Keratinocyte (primary cell): ENCODE measurements at regions not wholly inside any gene's neighbourhood (a gene's known extent, or its start where the extent isn't known, plus 50 kb on each side); places are given as distances from the start of the nearest gene placed in this dataset.

Experiments
- DNase-seq: peaks from one replicate; pipeline ENCODE4 v3.0.0-alpha.2; 2011; ENCODE audit warnings: low read depth, missing footprints, low spot score
- FAIRE-seq: peaks from 2 replicates; lab custom pipeline; 2011; peaks lifted over from hg19 to GRCh38; lab: Jason Lieb, UNC
- H2AFZ ChIP-seq: 2 replicates; pipeline ENCODE4 v1.6.0; 2012; ENCODE audit warnings: low read length, control low read depth, inconsistent platforms; ENCODE audit not compliant: control insufficient read depth
- H3K27ac ChIP-seq: 2 replicates; pipeline ENCODE4 v1.5.1; 2011; ENCODE audit warnings: low read length; ENCODE audit not compliant: control insufficient read depth, insufficient read depth
- H3K27me3 ChIP-seq: 3 replicates; pipeline ENCODE4 v1.6.0; 2011; ENCODE audit warnings: low read length; ENCODE audit not compliant: control insufficient read depth, insufficient read depth; ENCODE audit errors: extremely low read depth
- H3K36me3 ChIP-seq, 2 experiments: 2 replicates in 1 of 2; 3 replicates in 1 of 2; pipeline ENCODE4 v1.5.1; 2011; ENCODE audit warnings: low read length in 2 of 2, mild to moderate bottlenecking in 1 of 2; ENCODE audit not compliant: control insufficient read depth in 2 of 2, insufficient read depth in 2 of 2; ENCODE audit errors: extremely low read depth in 1 of 2
- H3K4me1 ChIP-seq: 3 replicates; pipeline ENCODE4 v1.5.1; 2011; ENCODE audit warnings: low read length; ENCODE audit not compliant: control insufficient read depth, insufficient read depth; ENCODE audit errors: extremely low read depth
- H3K4me2 ChIP-seq: 3 replicates; pipeline ENCODE4 v1.6.0; 2011; ENCODE audit warnings: low read depth, low read length; ENCODE audit not compliant: control insufficient read depth, insufficient read depth; ENCODE audit errors: extremely low read depth
- H3K4me3 ChIP-seq, 3 experiments: fragments of 200-600 bp in 1 of 3; sonication (generic) in 1 of 3; 2 replicates in 2 of 3; 3 replicates in 1 of 3; pipeline ENCODE4 v1.5.1; 2011 to 2016; ENCODE audit warnings: low read length in 3 of 3, mild to moderate bottlenecking in 3 of 3, control low read depth in 2 of 3, inconsistent platforms in 1 of 3, low read depth in 1 of 3, mixed read lengths in 1 of 3, mixed run types in 1 of 3, moderate library complexity in 1 of 3; ENCODE audit not compliant: control insufficient read depth in 2 of 3, insufficient read depth in 2 of 3; ENCODE audit errors: extremely low read depth in 1 of 3
- H3K79me2 ChIP-seq: 2 replicates; pipeline ENCODE4 v1.6.0; 2012; ENCODE audit warnings: low read length; ENCODE audit not compliant: control insufficient read depth, insufficient read depth
- H3K9ac ChIP-seq: 3 replicates; pipeline ENCODE4 v1.6.0; 2011; ENCODE audit warnings: low read length; ENCODE audit not compliant: control insufficient read depth, insufficient read depth; ENCODE audit errors: extremely low read depth
- H3K9me1 ChIP-seq: 3 replicates; pipeline ENCODE4 v1.6.0; 2011; ENCODE audit warnings: low read length; ENCODE audit not compliant: control insufficient read depth, insufficient read depth; ENCODE audit errors: extremely low read depth
- H3K9me3 ChIP-seq: 2 replicates; pipeline ENCODE4 v1.5.1; 2012; ENCODE audit warnings: low read depth, low read length; ENCODE audit not compliant: control insufficient read depth
- H4K20me1 ChIP-seq: 3 replicates; pipeline ENCODE4 v1.6.0; 2011; ENCODE audit warnings: low read length; ENCODE audit not compliant: control insufficient read depth, insufficient read depth; ENCODE audit errors: extremely low read depth
- EZH2 ChIP-seq: IDR thresholded peaks from one replicate; pipeline ENCODE4 v1.6.1; 2012; ENCODE audit warnings: inconsistent platforms, mild to moderate bottlenecking, low read length, moderate library complexity
- dilution Hi-C: fragments of 300-500 bp; cut with MboI; formaldehyde crosslinking; loops from one replicate; pipeline ENCODE4 v1.7.0; 2020; ENCODE audit warnings: low sequenced_read_pairs; ENCODE audit not compliant: extremely low pct_ligation_motif_present
- TF ChIP-seq, protein P1 (sequence below), 3 experiments: IDR thresholded peaks in 1 of 3; conservative IDR thresholded peaks in 1 of 3; optimal IDR thresholded peaks in 1 of 3; 2 replicates in 2 of 3; 3 replicates in 1 of 3; pipeline versions ENCODE3 to v1.5.1; 2011; ENCODE audit warnings: low read length in 3 of 3, mild to moderate bottlenecking in 3 of 3, moderate library complexity in 2 of 3, control low read depth in 1 of 3, inconsistent platforms in 1 of 3; ENCODE audit not compliant: insufficient read depth in 2 of 3; ENCODE audit errors: extremely low read depth in 1 of 3

DNA sequence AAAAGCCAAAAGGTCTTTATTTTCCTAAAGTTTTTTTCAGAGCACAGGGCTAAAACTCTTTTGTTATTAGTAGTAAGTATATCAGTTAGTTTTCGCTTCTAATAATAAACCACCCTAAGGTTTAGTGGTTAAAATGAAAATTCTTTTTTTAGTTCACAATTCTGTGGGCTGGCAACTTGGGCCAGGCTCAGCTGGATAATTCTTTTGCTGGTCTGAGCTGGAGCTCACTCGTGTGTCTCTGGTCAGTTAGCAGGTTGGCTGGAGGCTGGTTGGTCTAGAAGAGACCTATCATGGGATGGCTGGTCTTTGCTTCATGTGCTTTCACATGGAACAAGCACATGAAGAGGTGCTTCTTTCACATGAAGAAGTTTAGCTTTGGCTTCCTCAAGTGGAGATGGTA is 227.1 kb upstream of the LCORL start:
- Histone ChIP-seq H3K9ac (no peak overlapping the region), H3K79me2 (no peaks in the 10 kb centered on the region), H3K4me1 (no peaks in the 10 kb centered on the region), H3K27ac (no peak overlapping the region), H4K20me1 (no peaks in the 10 kb centered on the region), H3K27me3 (no peaks in the 10 kb centered on the region), H3K9me1 (no peaks in the 10 kb centered on the region), H3K4me3 (no peak overlapping the region), H2AFZ (no peak overlapping the region), H3K9me3 (no peaks in the 10 kb centered on the region), H3K4me2 (no peak overlapping the region), H3K36me3 (no peaks in the 10 kb centered on the region)
- dilution Hi-C loops: no loop called here
- no peak for TF ChIP-seq EZH2
- TF ChIP-seq, protein P1, sequence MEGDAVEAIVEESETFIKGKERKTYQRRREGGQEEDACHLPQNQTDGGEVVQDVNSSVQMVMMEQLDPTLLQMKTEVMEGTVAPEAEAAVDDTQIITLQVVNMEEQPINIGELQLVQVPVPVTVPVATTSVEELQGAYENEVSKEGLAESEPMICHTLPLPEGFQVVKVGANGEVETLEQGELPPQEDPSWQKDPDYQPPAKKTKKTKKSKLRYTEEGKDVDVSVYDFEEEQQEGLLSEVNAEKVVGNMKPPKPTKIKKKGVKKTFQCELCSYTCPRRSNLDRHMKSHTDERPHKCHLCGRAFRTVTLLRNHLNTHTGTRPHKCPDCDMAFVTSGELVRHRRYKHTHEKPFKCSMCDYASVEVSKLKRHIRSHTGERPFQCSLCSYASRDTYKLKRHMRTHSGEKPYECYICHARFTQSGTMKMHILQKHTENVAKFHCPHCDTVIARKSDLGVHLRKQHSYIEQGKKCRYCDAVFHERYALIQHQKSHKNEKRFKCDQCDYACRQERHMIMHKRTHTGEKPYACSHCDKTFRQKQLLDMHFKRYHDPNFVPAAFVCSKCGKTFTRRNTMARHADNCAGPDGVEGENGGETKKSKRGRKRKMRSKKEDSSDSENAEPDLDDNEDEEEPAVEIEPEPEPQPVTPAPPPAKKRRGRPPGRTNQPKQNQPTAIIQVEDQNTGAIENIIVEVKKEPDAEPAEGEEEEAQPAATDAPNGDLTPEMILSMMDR (optimal IDR thresholded peaks at IDR 0.05 in 1 of 3, IDR thresholded peaks at IDR 0.05 in 1 of 3, conservative IDR thresholded peaks at IDR 0.05 in 1 of 3; ENCODE audit: extremely low read depth in 1 of 3, insufficient read depth in 2 of 3, low read length in 3 of 3): no peak
- DNase-seq: no peak
- FAIRE-seq: no peak

DNA sequence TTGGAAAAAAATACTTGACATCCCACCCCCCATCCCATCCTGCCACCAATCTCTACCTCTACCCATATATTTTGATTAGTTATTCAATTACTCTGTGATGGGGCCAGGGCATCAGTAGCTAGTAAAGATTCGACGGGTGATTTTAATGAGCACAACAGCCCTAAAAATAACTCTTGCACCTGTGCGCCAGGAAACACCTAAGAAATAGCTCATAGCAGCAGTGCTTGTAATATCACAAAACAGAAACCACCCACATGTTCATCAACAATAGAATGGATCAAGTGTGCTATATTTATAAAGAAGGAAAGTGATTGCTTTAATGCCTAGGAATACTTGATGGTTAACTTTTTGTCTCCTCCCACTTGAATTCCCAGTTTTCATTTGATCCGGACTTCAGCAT is 225.6 kb upstream of the LCORL start:
- no peak for FAIRE-seq
- dilution Hi-C loops: no loop called here
- no peaks in the 10 kb centered on the region for H3K4me1 ChIP-seq

More for the DNA sequence above, 225.6 kb upstream of the LCORL start:
- Histone ChIP-seq H4K20me1 (no peaks in the 10 kb centered on the region), H3K27ac (no peak overlapping the region), H3K4me2 (no peak overlapping the region), H3K27me3 (no peaks in the 10 kb centered on the region), H3K9me1 (no peaks in the 10 kb centered on the region), H3K9me3 (no peaks in the 10 kb centered on the region), H2AFZ (no peak overlapping the region), H3K9ac (no peak overlapping the region), H3K4me3 (no peak overlapping the region), H3K79me2 (no peaks in the 10 kb centered on the region), H3K36me3 (no peaks in the 10 kb centered on the region)
- DNase-seq: no peak
- TF ChIP-seq, protein P1 (optimal IDR thresholded peaks at IDR 0.05 in 1 of 3, IDR thresholded peaks at IDR 0.05 in 1 of 3, conservative IDR thresholded peaks at IDR 0.05 in 1 of 3; ENCODE audit: extremely low read depth in 1 of 3, insufficient read depth in 2 of 3, low read length in 3 of 3): no peak
- no peak for TF ChIP-seq EZH2
